ENCODE measurements at regions not wholly inside any gene's neighbourhood (a gene's known extent, or its start where the extent isn't known, plus 50 kb on each side); places are given as distances from the start of the nearest gene placed in this dataset.

GRCh38 chr1:208741296-208741695, 497.1 kb upstream of the PLXNA2 start:
- DNase-seq: no peak

GRCh38 chr1:208743361-208743760, 499.2 kb upstream of the PLXNA2 start:
- no peak for DNase-seq

GRCh38 chr1:208747979-208748378, 503.8 kb upstream of the PLXNA2 start:
- DNase-seq: no peak

- DNase-seq: no peak
These were observed 504.4 kb upstream of the PLXNA2 start for GRCh38 chr1:208748387-208749165.

- DNase-seq: no peak
These were observed 512.3 kb upstream of the PLXNA2 start for GRCh38 chr1:208756339-208756981.

- DNase-seq: no peak
These were observed 513.7 kb upstream of the PLXNA2 start for GRCh38 chr1:208757846-208758245.

GRCh38 chr1:208759255-208759654, 515.1 kb upstream of the PLXNA2 start:
- no peak for DNase-seq

- no peak for DNase-seq
These were observed 519.8 kb upstream of the PLXNA2 start for GRCh38 chr1:208763971-208764370.

- DNase-seq: peak; percentile 81
These were observed 522.6 kb upstream of the PLXNA2 start for GRCh38 chr1:208766832-208767231.

GRCh38 chr1:208767816-208768215, 523.6 kb upstream of the PLXNA2 start:
- no peak for DNase-seq

GRCh38 chr1:208772891-208773290, 528.7 kb upstream of the PLXNA2 start:
- DNase-seq: peak; percentile 25

- no peak for DNase-seq
These were observed 531.7 kb upstream of the PLXNA2 start for GRCh38 chr1:208775841-208776240.

GRCh38 chr1:208778417-208778816, 534.2 kb upstream of the PLXNA2 start:
- no peak for DNase-seq

GRCh38 chr1:208781391-208782045, 537.3 kb upstream of the PLXNA2 start:
- DNase-seq: peak; percentile 97

GRCh38 chr1:208782186-208782585, 538.0 kb upstream of the PLXNA2 start:
- DNase-seq: peak; percentile 62

GRCh38 chr1:208785629-208786028, 541.4 kb upstream of the PLXNA2 start:
- DNase-seq: no peak

- DNase-seq: no peak
These were observed 543.0 kb upstream of the PLXNA2 start for GRCh38 chr1:208787219-208787618.

- no peak for DNase-seq
These were observed 543.9 kb upstream of the PLXNA2 start for GRCh38 chr1:208788013-208788540.

GRCh38 chr1:208791456-208791855, 547.3 kb upstream of the PLXNA2 start:
- no peak for DNase-seq

GRCh38 chr1:208793861-208794345, 549.7 kb upstream of the PLXNA2 start:
- no peak for DNase-seq

GRCh38 chr1:208799186-208799585, 555.0 kb upstream of the PLXNA2 start:
- no peak for DNase-seq

- peak; percentile 92 for DNase-seq
These were observed 559.0 kb upstream of the PLXNA2 start for GRCh38 chr1:208803011-208803811.
